GM21390 (cell line): ENCODE measurements at regions not wholly inside any gene's neighbourhood (a gene's known extent, or its start where the extent isn't known, plus 50 kb on each side); places are given as distances from the start of the nearest gene placed in this dataset.

Experiments used
- ATAC-seq: cut with Tn5 transposase; IDR thresholded peaks from one replicate; pipeline ENCODE4 v1.9.1; 2021; ENCODE audit not compliant: unreplicated experiment

- ATAC-seq = no peak
Observed at GRCh38 chr13:107516517-107516916, 698.8 kb downstream of the LIG4 start.

GRCh38 chr13:107512551-107512950 lies 702.8 kb downstream of the LIG4 start:
- no peak for ATAC-seq

GRCh38 chr13:107497661-107498060 lies 717.7 kb downstream of the LIG4 start:
- no peak for ATAC-seq

GRCh38 chr13:107493266-107493665 lies 722.1 kb downstream of the LIG4 start:
- ATAC-seq = no peak

- no peak for ATAC-seq
Observed at GRCh38 chr13:107482688-107483087, 732.6 kb downstream of the LIG4 start.

GRCh38 chr13:107480130-107480529 lies 735.2 kb downstream of the LIG4 start:
- ATAC-seq = no peak

- ATAC-seq = no peak
Observed at GRCh38 chr13:107477772-107478379, 737.5 kb downstream of the LIG4 start.

- ATAC-seq = no peak
Observed at GRCh38 chr13:107475753-107476453, 739.4 kb downstream of the LIG4 start.

- ATAC-seq = no peak
Observed at GRCh38 chr13:107473253-107473652, 742.1 kb downstream of the LIG4 start.

- ATAC-seq = no peak
Observed at GRCh38 chr13:107466326-107467099, 748.8 kb downstream of the LIG4 start.

GRCh38 chr13:107462501-107462900 lies 752.8 kb downstream of the LIG4 start:
- ATAC-seq = no peak

- ATAC-seq = no peak
Observed at GRCh38 chr13:107461751-107462150, 753.6 kb downstream of the LIG4 start.

GRCh38 chr13:107459430-107459829 lies 755.9 kb downstream of the LIG4 start:
- ATAC-seq = no peak

- no peak for ATAC-seq
Observed at GRCh38 chr13:107458269-107458668, 757.1 kb downstream of the LIG4 start.

GRCh38 chr13:107457686-107458085 lies 757.6 kb downstream of the LIG4 start:
- ATAC-seq = no peak

GRCh38 chr13:107456431-107456830 lies 758.9 kb downstream of the LIG4 start:
- no peak for ATAC-seq

- ATAC-seq = no peak
Observed at GRCh38 chr13:107452833-107453232, 762.5 kb downstream of the LIG4 start.

GRCh38 chr13:107450931-107451330 lies 764.4 kb downstream of the LIG4 start:
- ATAC-seq = no peak

GRCh38 chr13:107450431-107450830 lies 764.9 kb downstream of the LIG4 start:
- no peak for ATAC-seq

GRCh38 chr13:107447591-107447990 lies 767.7 kb downstream of the LIG4 start:
- ATAC-seq = no peak

- no peak for ATAC-seq
Observed at GRCh38 chr13:107441279-107441678, 774.1 kb downstream of the LIG4 start.

GRCh38 chr13:107438251-107438650 lies 777.1 kb downstream of the LIG4 start:
- no peak for ATAC-seq
